SK-N-DZ (cell line): ENCODE measurements at regions not wholly inside any gene's neighbourhood (a gene's known extent, or its start where the extent isn't known, plus 50 kb on each side); places are given as distances from the start of the nearest gene placed in this dataset.

Experiments used
- small RNA-seq, 2 experiments: library from RNA; depleted of rRNA; stranded (forward); fragments of <200 nt; gene quantifications; one replicate each; pipeline ENCODE3, GENCODE V24; 2014

Small RNA genes lying in the stretch of these regions (small RNA-seq; reads per million reads assigned to genes)
- gene MIR4486 = 0 reads per million in 2 experiments
- gene RF00408 = 0 reads per million in 2 experiments
- gene RNA5SP335 = 0 to 0.09 reads per million in 2 experiments
